ENCODE measurements at regions not wholly inside any gene's neighbourhood (a gene's known extent, or its start where the extent isn't known, plus 50 kb on each side); places are given as distances from the start of the nearest gene placed in this dataset.

DNA sequence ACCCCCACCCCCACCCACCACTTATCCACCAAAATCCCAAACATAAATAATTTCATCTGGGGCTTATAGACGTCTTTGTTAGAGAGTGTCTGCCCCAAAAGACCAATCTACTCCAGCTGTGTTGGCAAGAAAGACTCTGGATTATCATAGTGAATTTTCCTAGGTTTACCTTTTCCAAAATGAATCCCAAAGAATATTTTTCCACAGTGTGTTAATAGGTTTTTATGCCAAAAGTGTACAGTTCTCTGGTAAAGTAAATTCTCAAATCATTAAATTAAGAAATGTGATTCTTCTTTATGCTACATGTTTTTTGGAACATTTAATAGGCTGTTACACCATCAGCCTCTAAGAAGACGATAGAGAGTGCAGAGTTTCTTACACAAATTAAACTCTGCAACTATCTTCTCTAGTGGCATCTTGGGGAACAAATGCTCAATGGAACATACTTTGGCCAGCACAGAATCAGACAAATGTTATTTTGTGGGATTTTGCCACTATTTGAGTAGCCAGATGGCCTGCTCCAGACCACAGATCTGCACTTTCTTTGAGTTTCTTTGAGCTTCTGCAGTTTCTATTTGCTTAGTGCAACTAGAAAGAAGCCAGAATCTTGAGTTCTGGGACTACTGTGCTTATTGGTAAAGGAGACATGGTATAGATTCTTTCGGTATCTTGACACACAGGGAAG lies 206.0 kb downstream of the KIT start:
- H4K20me1 ChIP-seq (ENCODE audit: insufficient read depth, low read length): no peaks in the 10 kb centered on the region
- TF ChIP-seq EZH2 (IDR thresholded peaks at IDR 0.05; ENCODE audit: borderline replicate concordance, low read length): no peak
- TF ChIP-seq, protein P1, sequence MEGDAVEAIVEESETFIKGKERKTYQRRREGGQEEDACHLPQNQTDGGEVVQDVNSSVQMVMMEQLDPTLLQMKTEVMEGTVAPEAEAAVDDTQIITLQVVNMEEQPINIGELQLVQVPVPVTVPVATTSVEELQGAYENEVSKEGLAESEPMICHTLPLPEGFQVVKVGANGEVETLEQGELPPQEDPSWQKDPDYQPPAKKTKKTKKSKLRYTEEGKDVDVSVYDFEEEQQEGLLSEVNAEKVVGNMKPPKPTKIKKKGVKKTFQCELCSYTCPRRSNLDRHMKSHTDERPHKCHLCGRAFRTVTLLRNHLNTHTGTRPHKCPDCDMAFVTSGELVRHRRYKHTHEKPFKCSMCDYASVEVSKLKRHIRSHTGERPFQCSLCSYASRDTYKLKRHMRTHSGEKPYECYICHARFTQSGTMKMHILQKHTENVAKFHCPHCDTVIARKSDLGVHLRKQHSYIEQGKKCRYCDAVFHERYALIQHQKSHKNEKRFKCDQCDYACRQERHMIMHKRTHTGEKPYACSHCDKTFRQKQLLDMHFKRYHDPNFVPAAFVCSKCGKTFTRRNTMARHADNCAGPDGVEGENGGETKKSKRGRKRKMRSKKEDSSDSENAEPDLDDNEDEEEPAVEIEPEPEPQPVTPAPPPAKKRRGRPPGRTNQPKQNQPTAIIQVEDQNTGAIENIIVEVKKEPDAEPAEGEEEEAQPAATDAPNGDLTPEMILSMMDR (IDR thresholded peaks at IDR 0.05; ENCODE audit: low read length): no peak

DNA sequence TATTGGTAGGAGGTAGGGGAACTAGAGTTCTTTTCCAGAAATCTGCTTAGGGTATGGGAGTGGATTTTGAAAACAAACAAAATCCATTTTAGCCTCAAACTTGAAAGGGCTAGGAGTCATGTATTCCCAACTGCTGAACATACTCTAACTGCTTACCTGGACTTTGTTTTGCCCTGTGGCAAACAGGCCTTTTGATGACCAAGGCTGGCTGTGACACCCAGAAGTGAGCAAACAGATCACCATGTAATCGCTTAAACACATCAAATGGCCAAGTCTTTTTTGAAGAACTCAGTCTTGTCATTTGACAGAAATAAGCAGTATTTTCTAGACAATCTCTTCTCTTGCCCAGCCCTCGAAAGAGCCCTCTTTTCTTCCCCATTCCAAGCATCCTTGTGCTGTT lies 203.4 kb downstream of the KIT start:
- no peaks in the 10 kb centered on the region for H4K20me1 ChIP-seq (ENCODE audit: insufficient read depth, low read length)
- no peaks in the 10 kb centered on the region for H3K9me2 ChIP-seq (ENCODE audit: low read depth, low read length)
- no peaks in the 10 kb centered on the region for H3K79me2 ChIP-seq (ENCODE audit: insufficient read depth, low read length)
- no peaks in the 10 kb centered on the region for H3K27me3 ChIP-seq (ENCODE audit: insufficient read depth, low read length)
- H3K9ac ChIP-seq (ENCODE audit: low read length): no peak overlapping the region
- no peak overlapping the region for H3K4me2 ChIP-seq (ENCODE audit: low read length)
- no peaks in the 10 kb centered on the region for H3K9me3 ChIP-seq (ENCODE audit: low read length)
- no peak overlapping the region for H3K27ac ChIP-seq (ENCODE audit: low read depth, low read length, poor library complexity, severe bottlenecking)
- no peak for TF ChIP-seq EZH2 (IDR thresholded peaks at IDR 0.05; ENCODE audit: borderline replicate concordance, low read length)
- TF ChIP-seq, protein P1 (IDR thresholded peaks at IDR 0.05; ENCODE audit: low read length): no peak
- H3K36me3 ChIP-seq (ENCODE audit: insufficient read depth, low read length): no peaks in the 10 kb centered on the region
- H3K4me1 ChIP-seq (ENCODE audit: insufficient read depth, low read length, severe bottlenecking): no peaks in the 10 kb centered on the region
- no peak overlapping the region for H3K4me3 ChIP-seq (ENCODE audit: low read depth, low read length, poor library complexity, severe bottlenecking)
- H2AFZ ChIP-seq (ENCODE audit: low read length): no peak overlapping the region
- no peaks in the 10 kb centered on the region for H3F3A ChIP-seq (ENCODE audit: insufficient read depth, low read length)

More for the DNA sequence above, 206.0 kb downstream of the KIT start:
- Histone ChIP-seq H3K4me2 (ENCODE audit: low read length) (no peak overlapping the region), H3K4me3 (ENCODE audit: low read depth, low read length, poor library complexity, severe bottlenecking) (no peak overlapping the region), H3K27me3 (ENCODE audit: insufficient read depth, low read length) (no peaks in the 10 kb centered on the region), H3K27ac (ENCODE audit: low read depth, low read length, poor library complexity, severe bottlenecking) (no peak overlapping the region), H3K9ac (ENCODE audit: low read length) (no peak overlapping the region), H3K4me1 (ENCODE audit: insufficient read depth, low read length, severe bottlenecking) (no peaks in the 10 kb centered on the region), H3K36me3 (ENCODE audit: insufficient read depth, low read length) (no peaks in the 10 kb centered on the region), H2AFZ (ENCODE audit: low read length) (no peak overlapping the region), H3F3A (ENCODE audit: insufficient read depth, low read length) (no peaks in the 10 kb centered on the region), H3K79me2 (ENCODE audit: insufficient read depth, low read length) (no peaks in the 10 kb centered on the region), H3K9me3 (ENCODE audit: low read length) (no peaks in the 10 kb centered on the region), H3K9me2 (ENCODE audit: low read depth, low read length) (no peaks in the 10 kb centered on the region)

- Histone ChIP-seq H3K4me2 (ENCODE audit: low read length) (no peak overlapping the region), H3K4me1 (ENCODE audit: insufficient read depth, low read length, severe bottlenecking) (no peaks in the 10 kb centered on the region), H3K4me3 (ENCODE audit: low read depth, low read length, poor library complexity, severe bottlenecking) (no peak overlapping the region), H3K36me3 (ENCODE audit: insufficient read depth, low read length) (no peaks in the 10 kb centered on the region), H3K9me3 (ENCODE audit: low read length) (no peaks in the 10 kb centered on the region), H3F3A (ENCODE audit: insufficient read depth, low read length) (no peaks in the 10 kb centered on the region), H3K9ac (ENCODE audit: low read length) (no peak overlapping the region), H2AFZ (ENCODE audit: low read length) (no peak overlapping the region), H3K27ac (ENCODE audit: low read depth, low read length, poor library complexity, severe bottlenecking) (no peak overlapping the region), H4K20me1 (ENCODE audit: insufficient read depth, low read length) (no peaks in the 10 kb centered on the region), H3K79me2 (ENCODE audit: insufficient read depth, low read length) (no peaks in the 10 kb centered on the region), H3K27me3 (ENCODE audit: insufficient read depth, low read length) (no peaks in the 10 kb centered on the region), H3K9me2 (ENCODE audit: low read depth, low read length) (no peaks in the 10 kb centered on the region)
- TF ChIP-seq, protein P1 (IDR thresholded peaks at IDR 0.05; ENCODE audit: low read length): no peak
- no peak for TF ChIP-seq EZH2 (IDR thresholded peaks at IDR 0.05; ENCODE audit: borderline replicate concordance, low read length)
These were observed 197.6 kb downstream of the KIT start for GRCh38 chr4:54855191-54855854.
